ENCODE measurements at regions not wholly inside any gene's neighbourhood (a gene's known extent, or its start where the extent isn't known, plus 50 kb on each side); places are given as distances from the start of the nearest gene placed in this dataset.

GRCh38 chr2:150699218-150699617 is 211.8 kb upstream of the RND3 start:
- no peak for TF ChIP-seq CTCF (IDR thresholded peaks at IDR 0.05)
- TF ChIP-seq POLR2A (IDR thresholded peaks at IDR 0.05): no peak

Measured in testis (tissue), 2 donors.